K562 (cell line): ENCODE measurements at regions not wholly inside any gene's neighbourhood (a gene's known extent, or its start where the extent isn't known, plus 50 kb on each side); places are given as distances from the start of the nearest gene placed in this dataset.

Experiments
- ATAC-seq: fragments of 200-7000 bp; cut with Tn5 transposase; 3 replicates; pipeline ENCODE4 v1.9.1; 2020; ENCODE audit warnings: moderate library complexity
- BruUV-seq: library from RNA; stranded (reverse); fragments of 400-500 nt; replicated peaks from 2 replicates; lab custom pipeline; 2021; lab: Mats Ljungman, UMichigan
- CTCF ChIA-PET: fragments of 300-600 bp; formaldehyde crosslinking; extraction: SDS; loops from one replicate; lab custom pipeline; 2021; ENCODE audit warnings: low intra/inter-chr PET ratio; lab: Yijun Ruan, JAX
- POLR2A ChIA-PET: fragments of 300-600, 350-650 bp; sonication (Branson Sonifier 250); formaldehyde crosslinking; extraction: SDS; loops from one replicate; lab custom pipeline; 2021; ENCODE audit warnings: antibody characterized with exemption, inconsistent platforms; lab: Yijun Ruan, JAX
- DNase-seq, 4 experiments: peaks; one replicate each; pipeline versions ENCODE4 v3.0.0 to v3.0.0-alpha.2; 2011 to 2018; ENCODE audit warnings: low spot score in 3 of 4, mixed read lengths in 3 of 4; ENCODE audit errors: extremely low read depth in 1 of 4
- FAIRE-seq: peaks from 2 replicates; lab custom pipeline; 2011; peaks lifted over from hg19 to GRCh38; lab: Jason Lieb, UNC
- H2AFZ ChIP-seq: 2 replicates; pipeline ENCODE4 v1.6.0; 2011; ENCODE audit warnings: low read depth, low read length, control low read depth, inconsistent platforms
- H3K27ac ChIP-seq: fragments of 200-600 bp; 3 replicates; pipeline ENCODE4 v1.8.0; 2011; ENCODE audit warnings: low read depth, mild to moderate bottlenecking, control low read depth, inconsistent platforms, low read length, moderate library complexity, mixed read lengths; ENCODE audit errors: extremely low read depth
- H3K27me3 ChIP-seq, 2 experiments: fragments of 300-600 bp in 1 of 2; 2 replicates in 1 of 2; 3 replicates in 1 of 2; pipeline versions ENCODE4 v1.6.0 to v1.8.0; 2011; ENCODE audit warnings: inconsistent platforms in 2 of 2, low read length in 2 of 2, mild to moderate bottlenecking in 1 of 2, mixed read lengths in 1 of 2, moderate library complexity in 1 of 2; ENCODE audit not compliant: control insufficient read depth in 2 of 2, insufficient read depth in 2 of 2
- H3K36me3 ChIP-seq: fragments of 300-600 bp; 3 replicates; pipeline ENCODE4 v1.8.0; 2011; ENCODE audit warnings: mild to moderate bottlenecking, low read length, inconsistent platforms; ENCODE audit not compliant: control insufficient read depth, insufficient read depth
- H3K4me1 ChIP-seq, 2 experiments: fragments of 200-600 bp in 1 of 2; replicated peaks in 1 of 2; 2 replicates in 1 of 2; 3 replicates in 1 of 2; pipeline versions ENCODE4 v1.5.1 to v1.8.0; 2011; ENCODE audit warnings: inconsistent platforms in 2 of 2, low read length in 2 of 2, mild to moderate bottlenecking in 1 of 2, mixed read lengths in 1 of 2, moderate library complexity in 1 of 2; ENCODE audit not compliant: control insufficient read depth in 2 of 2, insufficient read depth in 2 of 2
- H3K4me2 ChIP-seq: 2 replicates; pipeline ENCODE4 v1.6.1; 2011; ENCODE audit warnings: low read length, control low read depth, inconsistent platforms, mixed read lengths; ENCODE audit not compliant: insufficient read depth
- H3K4me3 ChIP-seq: fragments of 200-600 bp; sonication (generic), shearing (Covaris generic); 2 replicates; pipeline ENCODE4 v1.5.1; 2016; ENCODE audit warnings: control low read depth, inconsistent platforms
- H3K79me2 ChIP-seq: fragments of 200-600 bp; 3 replicates; pipeline ENCODE4 v1.8.0; 2011; ENCODE audit warnings: low read length, inconsistent platforms; ENCODE audit not compliant: control insufficient read depth, insufficient read depth
- H3K9ac ChIP-seq, 2 experiments: 2 replicates each; pipeline versions ENCODE4 v1.6.0 to v1.6.1; 2011; ENCODE audit warnings: low read depth in 2 of 2, low read length in 2 of 2, control low read depth in 1 of 2, inconsistent platforms in 1 of 2, mild to moderate bottlenecking in 1 of 2, mixed read lengths in 1 of 2; ENCODE audit not compliant: insufficient read depth in 1 of 2
- H3K9me1 ChIP-seq: one replicate; pipeline ENCODE4 v1.6.0; 2011; ENCODE audit warnings: inconsistent platforms, mild to moderate bottlenecking, low read length, moderate library complexity; ENCODE audit not compliant: control insufficient read depth, insufficient read depth
- H3K9me3 ChIP-seq: replicated peaks from 2 replicates; pipeline ENCODE4 v1.5.1; 2011; ENCODE audit warnings: low read depth, low read length, inconsistent platforms; ENCODE audit not compliant: control insufficient read depth, insufficient read depth
- H4K20me1 ChIP-seq: replicated peaks from 2 replicates; pipeline ENCODE4 v1.6.1; 2011; ENCODE audit warnings: low read length, inconsistent platforms, mixed read lengths; ENCODE audit not compliant: control insufficient read depth, insufficient read depth
- PYGO2 ChIP-seq: fragments of 450-650 bp; IDR thresholded peaks from 2 replicates; pipeline ENCODE4 v1.6.1; 2016; ENCODE audit warnings: mild to moderate bottlenecking, missing genetic modification characterization, moderate library complexity, missing compliant biosample characterization
- ZNF740 ChIP-seq, 3 experiments: fragments of 200-800 bp in 1 of 3; sonication (Bioruptor generic) in 1 of 3; sonication (generic) in 1 of 3; formaldehyde crosslinking in 1 of 3; IDR thresholded peaks; 2 replicates each; pipeline versions ENCODE4 v1.6.1 to v1.8.0; 2016 to 2022; ENCODE audit warnings: mild to moderate bottlenecking in 2 of 3, missing compliant biosample characterization in 2 of 3, missing genetic modification characterization in 2 of 3, missing genetic modification reagents in 1 of 3
- WGBS: fragments of 100-300 bp; shearing (Covaris generic); methylation state at CpG from one replicate; pipeline ENCODE4 v1.1.6; 2016; ENCODE audit warnings: low coverage, mixed read lengths; ENCODE audit not compliant: insufficient coverage; ENCODE audit errors: missing lambda C conversion rate; 5-methylcytosine and 5-hydroxymethylcytosine counted together
- in situ Hi-C: fragments of 300-500 bp; cut with MboI; formaldehyde crosslinking; loops from 4 replicates; pipeline ENCODE4 v1.15.0; 2018; ENCODE audit warnings: inconsistent platforms, mixed read lengths
- intact Hi-C: fragments of 100-400 bp; cut with micrococcal nuclease; formaldehyde crosslinking; loops from 2 replicates; pipeline ENCODE4 v1.14.2; 2022

GRCh38 chr16:85300406-85300968, 188.2 kb upstream of the CIBAR2 start:
- Histone ChIP-seq H3K9me1 (peaks cover 6% of the 10 kb centered on the region), H3K4me1 (peaks cover 26 to 61% of the 10 kb centered on the region in 2 experiments), H4K20me1 (peaks cover 14% of the 10 kb centered on the region; the same call in 1 of the 2 replicates), H3K27me3 (no peaks in the 10 kb centered on the region), H3K79me2 (peaks cover 16% of the 10 kb centered on the region; the same call in 2 of the 3 replicates), H3K9ac (peak overlapping the region in 1 of 2 experiments; percentile 68; a peak in 2 of 4 replicates)
- in situ Hi-C loops, result no loop called here
- CTCF ChIA-PET, result no interaction called here
- 88% methylated on average over 20 of the region's 20 CpGs for WGBS
- intact Hi-C loops, result loop anchor here (5.0 to 10.0 kb wide), 2 partner anchors 47 to 314 kb away; partner anchors contain the start of gene GSE1
- no peak for DNase-seq
- TF ChIP-seq ZNF740 (CRISPR knock-in tag; IDR thresholded peaks at IDR 0.05) (0 out of 2 replicates have a peak, but pooled peaks have one; percentile 15), ZNF740 (tag; IDR thresholded peaks at IDR 0.05) (no peak), PYGO2 (tag) (no peak)
- TF ChIP-seq, all 486 proteins: peak for 1
- Histone ChIP-seq H3K36me3 (no peaks in the 10 kb centered on the region), H3K4me3 (no peak overlapping the region), H3K9me3 (no peaks in the 10 kb centered on the region), H3K4me2 (no peak overlapping the region), H2AFZ (no peak overlapping the region), H3K27ac (no peak overlapping the region)
- no TSS peak for BruUV-seq
- ATAC-seq (no peak), FAIRE-seq (peak; percentile 11)
- POLR2A ChIA-PET, result interaction anchor here (0.6 to 1.3 kb wide), 2 partner anchors 10 to 157 kb away, joined by 3 read pairs; no protein-coding TSS in a partner anchor
